Neuronal stem cell (in vitro differentiated cells): ENCODE measurements at regions not wholly inside any gene's neighbourhood (a gene's known extent, or its start where the extent isn't known, plus 50 kb on each side); places are given as distances from the start of the nearest gene placed in this dataset.

ENCODE experiments used
- DNase-seq: peaks from one replicate; pipeline ENCODE4 v3.0.0-alpha.2; 2013; ENCODE audit warnings: low spot score
- H2AFZ ChIP-seq: one replicate; pipeline ENCODE4 v1.6.1; 2013; ENCODE audit warnings: mild to moderate bottlenecking, low read length, inconsistent platforms
- H2AK5ac ChIP-seq: 2 replicates; pipeline ENCODE4 v1.6.1; 2013; ENCODE audit warnings: low read depth, mild to moderate bottlenecking, inconsistent platforms, low read length, moderate library complexity, mixed read lengths
- H2BK120ac ChIP-seq: 2 replicates; pipeline ENCODE4 v1.6.1; 2013; ENCODE audit warnings: low read depth, mild to moderate bottlenecking, inconsistent platforms, low read length, moderate library complexity, mixed read lengths
- H2BK12ac ChIP-seq: one replicate; pipeline ENCODE4 v1.6.1; 2013; ENCODE audit warnings: low read length, inconsistent platforms
- H2BK15ac ChIP-seq: 2 replicates; pipeline ENCODE4 v1.6.1; 2013; ENCODE audit warnings: mild to moderate bottlenecking, low read length, inconsistent platforms, mixed read lengths
- H2BK5ac ChIP-seq: one replicate; pipeline ENCODE4 v1.6.1; 2013; ENCODE audit warnings: inconsistent platforms, mild to moderate bottlenecking, low read length, moderate library complexity
- H3K14ac ChIP-seq: one replicate; pipeline ENCODE4 v1.6.1; 2013; ENCODE audit warnings: low read length, inconsistent platforms
- H3K18ac ChIP-seq: 2 replicates; pipeline ENCODE4 v1.6.1; 2013; ENCODE audit warnings: low read length, inconsistent platforms
- H3K23ac ChIP-seq: 2 replicates; pipeline ENCODE4 v1.6.1; 2013; ENCODE audit warnings: low read depth, mild to moderate bottlenecking, mixed read lengths, low read length, inconsistent platforms; ENCODE audit not compliant: poor library complexity
- H3K27ac ChIP-seq: replicated peaks from 3 replicates; pipeline ENCODE4 v1.5.1; 2013; ENCODE audit warnings: low read length, inconsistent platforms
- H3K27me3 ChIP-seq, 3 experiments: 2 replicates each; pipeline ENCODE4 v1.6.1; 2013; ENCODE audit warnings: low read length in 3 of 3, mild to moderate bottlenecking in 2 of 3, inconsistent platforms in 1 of 3, low read depth in 1 of 3, mixed read lengths in 1 of 3, moderate library complexity in 1 of 3; ENCODE audit not compliant: control insufficient read depth in 3 of 3, insufficient read depth in 3 of 3
- H3K36me3 ChIP-seq, 2 donors: replicated peaks in 1 of 2; 2 replicates each; pipeline ENCODE4 v1.6.1; 2013; ENCODE audit warnings: low read length in 2 of 2; ENCODE audit not compliant: control insufficient read depth in 2 of 2, insufficient read depth in 2 of 2
- H3K4ac ChIP-seq: 2 replicates; pipeline ENCODE4 v1.6.1; 2013; ENCODE audit warnings: inconsistent platforms, mild to moderate bottlenecking, low read length, moderate library complexity
- H3K4me1 ChIP-seq, 2 donors: 1 replicate in 1 of 2; 2 replicates in 1 of 2; pipeline ENCODE4 v1.6.1; 2013; ENCODE audit warnings: low read length in 2 of 2, low read depth in 1 of 2; ENCODE audit not compliant: control insufficient read depth in 2 of 2, insufficient read depth in 1 of 2
- H3K4me2 ChIP-seq: one replicate; pipeline ENCODE4 v1.6.1; 2013; ENCODE audit warnings: mild to moderate bottlenecking, low read length, inconsistent platforms; ENCODE audit not compliant: insufficient read depth, poor library complexity, severe bottlenecking
- H3K4me3 ChIP-seq, 2 donors: 2 replicates each; pipeline ENCODE4 v1.5.1; 2013; ENCODE audit warnings: low read length in 2 of 2, mild to moderate bottlenecking in 2 of 2, inconsistent platforms in 1 of 2, moderate library complexity in 1 of 2
- H3K79me1 ChIP-seq: one replicate; pipeline ENCODE4 v1.6.1; 2013; ENCODE audit warnings: low read depth, mild to moderate bottlenecking, inconsistent platforms, low read length, moderate library complexity
- H3K9ac ChIP-seq: one replicate; pipeline ENCODE4 v1.6.1; 2013; ENCODE audit warnings: mild to moderate bottlenecking, low read depth, low read length, inconsistent platforms; ENCODE audit not compliant: poor library complexity
- H3K9me3 ChIP-seq, 2 donors: replicated peaks in 1 of 2; 2 replicates each; pipeline versions ENCODE3 to v1.6.1; 2013; ENCODE audit warnings: low read length in 2 of 2, mild to moderate bottlenecking in 2 of 2, inconsistent platforms in 1 of 2, low read depth in 1 of 2, mixed read lengths in 1 of 2, moderate library complexity in 1 of 2; ENCODE audit not compliant: control insufficient read depth in 2 of 2, insufficient read depth in 1 of 2
- H4K8ac ChIP-seq: one replicate; pipeline ENCODE4 v1.6.1; 2013; ENCODE audit warnings: low read depth, mild to moderate bottlenecking, inconsistent platforms, low read length, moderate library complexity
- H4K91ac ChIP-seq: one replicate; pipeline ENCODE4 v1.6.1; 2013; ENCODE audit warnings: low read length, low read depth, mild to moderate bottlenecking, inconsistent platforms; ENCODE audit not compliant: poor library complexity
- WGBS, 2 donors: extraction: QIAGEN DNeasy Blood & Tissue Kit; methylation state at CpG; one replicate each; pipeline ENCODE4 v1.1.7; 2013; ENCODE audit warnings: missing lambda C conversion rate in 2 of 2, mixed read lengths in 1 of 2; ENCODE audit not compliant: insufficient read length in 2 of 2, insufficient replicate concordance in 1 of 2; ENCODE audit errors: extremely low coverage in 2 of 2; 5-methylcytosine and 5-hydroxymethylcytosine counted together

DNA sequence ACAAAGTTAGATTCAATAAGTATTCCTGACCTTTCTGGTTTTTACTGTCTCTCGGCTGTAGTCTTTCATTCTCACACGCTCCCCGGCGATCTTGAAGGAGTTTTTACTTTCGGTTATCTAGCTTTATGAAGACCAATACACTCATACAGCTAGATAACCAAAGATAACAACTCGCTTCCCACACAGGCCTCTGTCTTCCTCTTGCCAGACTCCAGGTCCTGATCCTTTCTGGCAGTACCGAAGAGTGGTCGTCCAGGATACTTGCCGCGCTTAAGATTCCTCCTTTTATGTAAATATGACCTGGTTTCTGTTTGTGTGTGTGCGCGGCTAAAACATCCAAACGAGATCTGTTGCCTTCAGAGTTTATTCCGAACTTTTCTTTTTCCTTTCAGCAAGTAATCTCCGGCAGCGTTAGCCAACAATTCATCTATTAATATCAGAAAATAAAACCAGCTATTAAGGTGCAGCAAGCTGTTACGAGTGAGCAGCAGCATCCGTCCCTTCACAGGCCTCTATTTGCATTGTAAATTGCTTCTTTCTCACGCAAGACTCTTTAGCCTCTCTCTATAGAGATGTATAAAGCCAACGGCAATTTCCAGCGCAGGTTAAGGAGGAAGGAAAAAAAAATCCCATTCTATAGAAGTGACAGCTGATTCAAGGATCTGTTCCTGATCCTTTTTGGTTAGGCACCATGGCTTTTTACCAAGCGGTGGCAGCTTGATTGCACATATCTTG, 216.1 kb downstream of the MEF2C start:
- H2BK12ac ChIP-seq, result no peak overlapping the region
- H3K18ac ChIP-seq, result no peak overlapping the region
- peaks cover 0 to 51% (median 8%) of the 10 kb centered on the region in 3 experiments for H3K27me3 ChIP-seq
- H3K4me3 ChIP-seq, result peak overlapping the region in 1 of 2 donors; percentile 55
- no peak overlapping the region for H2BK120ac ChIP-seq
- H4K8ac ChIP-seq, result no peak overlapping the region
- no peak overlapping the region for H3K4me2 ChIP-seq
- no CpG with 5 or more reads among the region's 22 CpGs for WGBS, 2 donors
- no peak overlapping the region for H3K23ac ChIP-seq
- no peak overlapping the region for H3K9ac ChIP-seq
- no peak overlapping the region for H3K27ac ChIP-seq
- peak overlapping the region; percentile 68 for H2AFZ ChIP-seq
- H3K14ac ChIP-seq, result no peak overlapping the region
- H3K9me3 ChIP-seq, result no peaks in the 10 kb centered on the region
- H3K36me3 ChIP-seq, result peaks cover 0 to 7% of the 10 kb centered on the region in 2 donors
- H4K91ac ChIP-seq, result no peak overlapping the region
- H2AK5ac ChIP-seq, result no peak overlapping the region
- no peak overlapping the region for H3K4ac ChIP-seq
- peaks cover 10 to 48% of the 10 kb centered on the region in 2 donors for H3K4me1 ChIP-seq
- no peak overlapping the region for H2BK15ac ChIP-seq
- no peaks in the 10 kb centered on the region for H3K79me1 ChIP-seq
- no peak for DNase-seq
- H2BK5ac ChIP-seq, result no peak overlapping the region

DNA sequence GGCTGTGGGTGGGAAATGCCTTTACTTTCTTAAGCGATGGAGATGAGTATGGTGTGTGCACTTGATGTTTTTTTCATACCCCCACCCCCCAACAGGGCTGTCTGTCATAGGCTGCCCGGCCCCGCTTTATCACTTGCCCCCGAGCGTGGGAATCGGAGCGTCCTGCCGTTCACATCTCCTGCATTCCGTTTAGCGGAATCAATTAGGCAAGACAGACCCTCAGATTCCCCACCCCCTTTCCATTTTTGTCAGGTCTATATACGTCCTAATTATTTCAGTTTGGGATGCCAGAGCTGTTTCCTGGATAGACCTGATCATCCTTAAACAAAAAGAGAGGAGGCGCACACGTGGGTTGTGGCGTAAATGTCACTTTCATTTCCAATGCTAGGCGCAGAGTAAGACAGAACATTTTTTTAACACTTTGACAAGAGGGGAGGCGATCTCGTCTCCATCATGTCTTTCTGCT, 217.2 kb downstream of the MEF2C start:
- no CpG with 5 or more reads among the region's 17 CpGs for WGBS, 2 donors

DNA sequence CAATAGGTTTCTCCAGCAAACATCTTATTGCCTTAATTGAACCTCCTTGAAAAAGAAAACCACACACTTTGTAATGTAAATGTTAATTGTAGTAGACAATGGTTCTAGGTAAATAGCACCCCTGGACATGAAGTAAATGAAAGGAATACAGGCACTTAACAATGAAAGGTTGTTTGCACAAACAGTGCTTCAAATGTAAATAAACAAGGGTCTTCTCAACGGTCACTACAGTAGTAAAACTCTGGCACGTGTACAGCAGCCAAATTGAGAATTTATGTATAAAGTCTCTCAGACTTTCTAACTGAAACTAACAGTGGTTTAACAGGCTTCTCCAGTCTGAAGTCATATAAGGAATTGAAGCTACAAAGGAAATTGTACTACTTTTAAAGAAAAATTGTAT, 218.3 kb downstream of the MEF2C start:
- Histone ChIP-seq H3K23ac (no peak overlapping the region), H3K27ac (no peak overlapping the region), H3K9ac (no peak overlapping the region), H3K36me3 (no peaks in the 10 kb centered on the region), H2BK120ac (no peak overlapping the region), H3K4me2 (no peak overlapping the region), H3K4me1 (peaks cover 13 to 48% of the 10 kb centered on the region in 2 donors), H2AFZ (no peak overlapping the region), H2BK15ac (no peak overlapping the region), H3K18ac (no peak overlapping the region), H4K91ac (no peak overlapping the region), H3K4me3 (peak overlapping the region in 1 of 2 donors; percentile 55), H3K27me3 (peaks cover 0 to 48% (median 5%) of the 10 kb centered on the region in 3 experiments), H4K8ac (no peak overlapping the region), H2BK5ac (no peak overlapping the region), H3K9me3 (no peaks in the 10 kb centered on the region), H2AK5ac (no peak overlapping the region), H2BK12ac (no peak overlapping the region), H3K14ac (no peak overlapping the region), H3K4ac (no peak overlapping the region), H3K79me1 (no peaks in the 10 kb centered on the region)
- DNase-seq, result no peak
- no CpG with 5 or more reads among the region's 2 CpGs for WGBS, 2 donors

More for the DNA sequence above, 217.2 kb downstream of the MEF2C start:
- peak; percentile 54 for DNase-seq
- no peak overlapping the region for H3K27ac ChIP-seq
- H3K14ac ChIP-seq, result no peak overlapping the region
- no peak overlapping the region for H2BK15ac ChIP-seq
- H3K27me3 ChIP-seq, result peaks cover 0 to 44% (median 5%) of the 10 kb centered on the region in 3 experiments
- no peak overlapping the region for H2AFZ ChIP-seq
- H4K91ac ChIP-seq, result no peak overlapping the region
- peaks cover 0 to 7% of the 10 kb centered on the region in 2 donors for H3K36me3 ChIP-seq
- H2BK12ac ChIP-seq, result no peak overlapping the region
- no peak overlapping the region for H4K8ac ChIP-seq
- H3K4me1 ChIP-seq, result peaks cover 10 to 53% of the 10 kb centered on the region in 2 donors
- H3K18ac ChIP-seq, result no peak overlapping the region
- H3K9me3 ChIP-seq, result no peaks in the 10 kb centered on the region
- H3K4me2 ChIP-seq, result peak overlapping the region; percentile 34
- H3K79me1 ChIP-seq, result no peaks in the 10 kb centered on the region
- no peak overlapping the region for H2BK120ac ChIP-seq
- no peak overlapping the region for H3K23ac ChIP-seq
- peak overlapping the region in 1 of 2 donors; percentile 55 for H3K4me3 ChIP-seq
- H3K4ac ChIP-seq, result no peak overlapping the region
- no peak overlapping the region for H3K9ac ChIP-seq
- H2AK5ac ChIP-seq, result no peak overlapping the region
- H2BK5ac ChIP-seq, result no peak overlapping the region

DNA sequence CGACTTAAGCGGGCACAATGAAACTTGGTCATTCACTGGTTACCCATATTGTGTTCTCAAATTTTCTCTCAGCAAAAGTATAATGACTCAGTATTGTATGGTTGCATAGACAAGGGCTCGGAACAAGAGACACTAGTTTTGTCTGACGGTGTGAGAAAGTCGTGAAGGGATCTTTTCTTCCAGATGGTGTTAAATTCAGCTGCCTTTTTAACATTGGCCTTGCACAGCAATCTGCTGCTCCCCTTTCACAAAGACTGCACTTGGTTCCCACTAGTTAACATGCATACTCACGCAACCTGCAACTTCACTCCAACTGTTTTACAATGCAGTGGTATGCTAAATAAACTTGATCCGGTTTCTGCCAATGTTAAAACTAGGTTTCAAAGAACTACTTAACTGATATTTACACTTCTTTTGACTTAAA, 219.2 kb downstream of the MEF2C start:
- no peak overlapping the region for H2AK5ac ChIP-seq
- H3K18ac ChIP-seq, result no peak overlapping the region
- no peak overlapping the region for H2BK15ac ChIP-seq
- no peak overlapping the region for H2BK5ac ChIP-seq
- no peaks in the 10 kb centered on the region for H3K9me3 ChIP-seq
- no peak overlapping the region for H4K91ac ChIP-seq
- H2AFZ ChIP-seq, result no peak overlapping the region
- H3K4ac ChIP-seq, result no peak overlapping the region
- H3K27ac ChIP-seq, result no peak overlapping the region
- H3K4me3 ChIP-seq, result no peak overlapping the region
- H3K4me1 ChIP-seq, result peaks cover 15 to 45% of the 10 kb centered on the region in 2 donors
- H3K27me3 ChIP-seq, result peaks cover 0 to 47% (median 5%) of the 10 kb centered on the region in 3 experiments
- no peak overlapping the region for H3K14ac ChIP-seq
- H3K9ac ChIP-seq, result no peak overlapping the region
- H3K79me1 ChIP-seq, result no peaks in the 10 kb centered on the region
- H2BK120ac ChIP-seq, result no peak overlapping the region
- WGBS, 2 donors, result no CpG with 5 or more reads among the region's 7 CpGs
- H3K23ac ChIP-seq, result no peak overlapping the region
- no peak overlapping the region for H2BK12ac ChIP-seq
- no peak overlapping the region for H4K8ac ChIP-seq
- H3K4me2 ChIP-seq, result no peak overlapping the region
- DNase-seq, result no peak
- H3K36me3 ChIP-seq, result no peaks in the 10 kb centered on the region
